ENCODE measurements at regions not wholly inside any gene's neighbourhood (a gene's known extent, or its start where the extent isn't known, plus 50 kb on each side); places are given as distances from the start of the nearest gene placed in this dataset.
"Not testable (repeated sequence)": the region's sequence is repeated elsewhere in the genome, so short reads cannot be mapped to it uniquely, and the experiment has no call there.

DNA sequence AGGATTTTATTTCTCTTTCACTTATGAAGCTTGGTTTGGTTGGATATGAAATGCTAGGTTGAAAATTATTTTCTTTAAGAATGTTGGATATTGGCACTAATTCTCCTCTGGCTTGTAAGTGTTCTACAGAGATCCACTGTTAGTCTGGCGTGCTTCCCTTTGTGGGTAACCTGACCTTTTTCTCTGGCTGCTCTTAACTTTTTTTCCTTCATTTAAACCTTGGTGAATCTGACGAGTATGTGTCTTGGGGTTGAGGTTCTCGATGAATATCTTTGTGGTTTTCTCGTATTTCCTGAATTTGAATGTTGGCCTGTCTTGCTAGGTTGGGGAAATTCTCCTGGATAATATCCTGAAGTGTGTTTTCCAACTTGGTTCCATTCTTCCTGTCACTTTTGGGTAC is 1208.4 kb upstream of the ADGRB3 start:
- TF ChIP-seq, protein P1, sequence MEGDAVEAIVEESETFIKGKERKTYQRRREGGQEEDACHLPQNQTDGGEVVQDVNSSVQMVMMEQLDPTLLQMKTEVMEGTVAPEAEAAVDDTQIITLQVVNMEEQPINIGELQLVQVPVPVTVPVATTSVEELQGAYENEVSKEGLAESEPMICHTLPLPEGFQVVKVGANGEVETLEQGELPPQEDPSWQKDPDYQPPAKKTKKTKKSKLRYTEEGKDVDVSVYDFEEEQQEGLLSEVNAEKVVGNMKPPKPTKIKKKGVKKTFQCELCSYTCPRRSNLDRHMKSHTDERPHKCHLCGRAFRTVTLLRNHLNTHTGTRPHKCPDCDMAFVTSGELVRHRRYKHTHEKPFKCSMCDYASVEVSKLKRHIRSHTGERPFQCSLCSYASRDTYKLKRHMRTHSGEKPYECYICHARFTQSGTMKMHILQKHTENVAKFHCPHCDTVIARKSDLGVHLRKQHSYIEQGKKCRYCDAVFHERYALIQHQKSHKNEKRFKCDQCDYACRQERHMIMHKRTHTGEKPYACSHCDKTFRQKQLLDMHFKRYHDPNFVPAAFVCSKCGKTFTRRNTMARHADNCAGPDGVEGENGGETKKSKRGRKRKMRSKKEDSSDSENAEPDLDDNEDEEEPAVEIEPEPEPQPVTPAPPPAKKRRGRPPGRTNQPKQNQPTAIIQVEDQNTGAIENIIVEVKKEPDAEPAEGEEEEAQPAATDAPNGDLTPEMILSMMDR (IDR thresholded peaks at IDR 0.05): not testable (repeated sequence)
- TF ChIP-seq POLR2A (IDR thresholded peaks at IDR 0.05): not testable (repeated sequence)
